IMR-90 (cell line): ENCODE measurements at regions not wholly inside any gene's neighbourhood (a gene's known extent, or its start where the extent isn't known, plus 50 kb on each side); places are given as distances from the start of the nearest gene placed in this dataset.

Experiments used
- ATAC-seq: fragments of 200-7000 bp; cut with Tn5 transposase; 2 replicates; pipeline ENCODE4 v1.9.1; 2020; ENCODE audit warnings: low read depth, mild to moderate bottlenecking, moderate library complexity
- BruUV-seq: library from RNA; stranded (reverse); fragments of 400-500 nt; replicated peaks from 2 replicates; lab custom pipeline; 2021; lab: Mats Ljungman, UMichigan
- CTCF ChIA-PET: fragments of 300-600 bp; formaldehyde crosslinking; extraction: SDS; loops from one replicate; lab custom pipeline; 2021; ENCODE audit warnings: antibody characterized with exemption; lab: Yijun Ruan, JAX
- POLR2A ChIA-PET: fragments of 300-600 bp; sonication (Branson Sonifier 250); formaldehyde crosslinking; loops from one replicate; lab custom pipeline; 2022; ENCODE audit warnings: antibody characterized with exemption; ENCODE audit not compliant: unreplicated experiment; lab: Charles Lee
- DNase-seq: peaks from one replicate; pipeline ENCODE4 v3.0.0; 2013
- H2AFZ ChIP-seq: replicated peaks from 2 replicates; pipeline ENCODE3; 2013; ENCODE audit warnings: low read length, mild to moderate bottlenecking; ENCODE audit not compliant: poor library complexity
- H2AK5ac ChIP-seq: 2 replicates; pipeline ENCODE4 v1.6.1; 2013; ENCODE audit warnings: low read depth, low read length, inconsistent platforms
- H2AK9ac ChIP-seq: replicated peaks from 2 replicates; pipeline ENCODE3; 2013; ENCODE audit warnings: mild to moderate bottlenecking, low read depth, low read length, moderate library complexity; ENCODE audit not compliant: poor library complexity
- H2BK120ac ChIP-seq: 2 replicates; pipeline ENCODE4 v1.6.1; 2013; ENCODE audit warnings: low read depth, low read length, inconsistent platforms
- H2BK15ac ChIP-seq: 3 replicates; pipeline ENCODE4 v1.6.1; 2013; ENCODE audit warnings: low read depth, low read length, inconsistent platforms
- H2BK20ac ChIP-seq: 2 replicates; pipeline ENCODE4 v1.6.1; 2013; ENCODE audit warnings: low read depth, mild to moderate bottlenecking, inconsistent platforms, low read length, moderate library complexity
- H2BK5ac ChIP-seq: 2 replicates; pipeline ENCODE4 v1.6.1; 2013; ENCODE audit warnings: mild to moderate bottlenecking, low read depth, low read length, inconsistent platforms; ENCODE audit not compliant: poor library complexity, severe bottlenecking
- H3K14ac ChIP-seq: replicated peaks from 2 replicates; pipeline ENCODE4 v1.6.1; 2013; ENCODE audit warnings: low read depth, low read length, inconsistent platforms
- H3K18ac ChIP-seq: 2 replicates; pipeline ENCODE4 v1.6.1; 2013; ENCODE audit warnings: low read depth, low read length, control low read depth
- H3K23ac ChIP-seq: 2 replicates; pipeline ENCODE4 v1.6.1; 2013; ENCODE audit warnings: low read depth, low read length, inconsistent platforms
- H3K27ac ChIP-seq: 2 replicates; pipeline ENCODE4 v1.5.1; 2013; ENCODE audit warnings: mild to moderate bottlenecking, control low read depth, low read length; ENCODE audit not compliant: insufficient read depth
- H3K27me3 ChIP-seq: 2 replicates; pipeline ENCODE4 v1.6.1; 2013; ENCODE audit warnings: low read length; ENCODE audit not compliant: control insufficient read depth, insufficient read depth
- H3K36me3 ChIP-seq: 2 replicates; pipeline ENCODE4 v1.6.1; 2013; ENCODE audit warnings: low read length, mixed read lengths; ENCODE audit not compliant: control insufficient read depth, insufficient read depth
- H3K4ac ChIP-seq: 2 replicates; pipeline ENCODE4 v1.6.1; 2013; ENCODE audit warnings: low read depth, low read length, inconsistent platforms
- H3K4me1 ChIP-seq: 2 replicates; pipeline ENCODE4 v1.6.1; 2013; ENCODE audit warnings: low read length, mixed read lengths; ENCODE audit not compliant: control insufficient read depth, insufficient read depth
- H3K4me2 ChIP-seq: 2 replicates; pipeline ENCODE4 v1.6.1; 2013; ENCODE audit warnings: low read depth, mild to moderate bottlenecking, control low read depth, low read length, moderate library complexity
- H3K4me3 ChIP-seq: 2 replicates; pipeline ENCODE4 v1.5.1; 2013; ENCODE audit warnings: low read depth, mild to moderate bottlenecking, control low read depth, low read length, moderate library complexity; ENCODE audit not compliant: insufficient read depth
- H3K56ac ChIP-seq: 2 replicates; pipeline ENCODE4 v1.6.1; 2013; ENCODE audit warnings: low read length, inconsistent platforms; ENCODE audit not compliant: insufficient read depth; ENCODE audit errors: extremely low read depth
- H3K79me1 ChIP-seq, 2 experiments: 2 replicates each; pipeline ENCODE4 v1.6.1; 2013; ENCODE audit warnings: low read length in 2 of 2, inconsistent platforms in 1 of 2, low read depth in 1 of 2
- H3K9ac ChIP-seq: 2 replicates; pipeline ENCODE4 v1.6.1; 2013; ENCODE audit warnings: low read depth, low read length, control low read depth
- H3K9me1 ChIP-seq: 2 replicates; pipeline ENCODE4 v1.6.1; 2013; ENCODE audit warnings: low read length, inconsistent platforms; ENCODE audit not compliant: insufficient read depth
- H3K9me3 ChIP-seq: 2 replicates; pipeline ENCODE4 v1.6.1; 2013; ENCODE audit warnings: low read length; ENCODE audit not compliant: control insufficient read depth, insufficient read depth
- H4K20me1 ChIP-seq: 2 replicates; pipeline ENCODE4 v1.6.1; 2013; ENCODE audit warnings: low read length, inconsistent platforms; ENCODE audit not compliant: insufficient read depth
- H4K5ac ChIP-seq: 2 replicates; pipeline ENCODE4 v1.6.1; 2013; ENCODE audit warnings: mild to moderate bottlenecking, low read depth, low read length, control low read depth
- H4K8ac ChIP-seq, 2 experiments: 2 replicates each; pipeline ENCODE4 v1.6.1; 2013; ENCODE audit warnings: low read depth in 2 of 2, low read length in 2 of 2, control low read depth in 1 of 2, inconsistent platforms in 1 of 2
- H4K91ac ChIP-seq: 2 replicates; pipeline ENCODE4 v1.6.1; 2013; ENCODE audit warnings: low read depth, low read length, inconsistent platforms; ENCODE audit not compliant: insufficient read depth
- FOS ChIP-seq: fragments of 150-350 bp; IDR thresholded peaks from 2 replicates; pipeline ENCODE4 v1.6.1; 2016; ENCODE audit warnings: low read depth, low read length
- MAFK ChIP-seq: IDR thresholded peaks from 2 replicates; pipeline ENCODE4 v1.6.1; 2012; ENCODE audit warnings: low read depth, low read length, improper control_type of control experiment
- RCOR1 ChIP-seq: IDR thresholded peaks from 2 replicates; pipeline ENCODE4 v1.6.1; 2012; ENCODE audit warnings: mild to moderate bottlenecking, low read length, improper control_type of control experiment; ENCODE audit not compliant: insufficient replicate concordance
- WGBS, 2 experiments: methylation state at CpG; one replicate each; pipeline versions ENCODE4 v1.1.5 to v1.1.7; 2013; ENCODE audit warnings: missing lambda C conversion rate in 2 of 2; ENCODE audit not compliant: insufficient read length in 1 of 2; ENCODE audit errors: extremely low coverage in 2 of 2; 5-methylcytosine and 5-hydroxymethylcytosine counted together
- dilution Hi-C: fragments of 300-500 bp; cut with HindIII; formaldehyde crosslinking; loops from one replicate; pipeline ENCODE4 v1.14.3; 2018; ENCODE audit warnings: low sequenced_read_pairs; ENCODE audit not compliant: unreplicated experiment
- in situ Hi-C: fragments of 300-500 bp; cut with MboI; formaldehyde crosslinking; loops from 3 replicates; pipeline ENCODE4 v1.14.3; 2019; ENCODE audit warnings: low sequenced_read_pairs, inconsistent platforms, mixed read lengths
- intact Hi-C: fragments of 100-400 bp; cut with micrococcal nuclease; formaldehyde crosslinking; loops from 2 replicates; pipeline ENCODE4 v1.10.0; 2022

- Histone ChIP-seq H2AFZ (no peak overlapping the region), H3K4ac (no peak overlapping the region), H3K14ac (no peak overlapping the region), H3K9me1 (no peaks in the 10 kb centered on the region), H4K5ac (no peak overlapping the region), H3K79me1 (no peaks in the 10 kb centered on the region), H3K36me3 (no peaks in the 10 kb centered on the region), H2AK9ac (no peak overlapping the region), H2BK120ac (no peak overlapping the region), H3K27ac (no peak overlapping the region), H4K20me1 (no peaks in the 10 kb centered on the region), H2BK20ac (no peak overlapping the region), H2BK15ac (no peak overlapping the region), H3K9ac (no peak overlapping the region), H3K56ac (no peak overlapping the region), H4K91ac (no peak overlapping the region), H3K9me3 (no peaks in the 10 kb centered on the region), H3K18ac (no peak overlapping the region), H3K4me1 (no peaks in the 10 kb centered on the region), H2AK5ac (no peak overlapping the region), H3K4me3 (no peak overlapping the region), H4K8ac (no peak overlapping the region), H3K27me3 (peaks cover 8% of the 10 kb centered on the region), H2BK5ac (no peak overlapping the region), H3K23ac (no peak overlapping the region), H3K4me2 (no peak overlapping the region)
- BruUV-seq: no TSS peak
- ATAC-seq: no peak
- dilution Hi-C loops (no loop called here), intact Hi-C loops (no loop called here), in situ Hi-C loops (no loop called here)
- POLR2A ChIA-PET: no interaction called here
- CTCF ChIA-PET: no interaction called here
- no CpG with 5 or more reads among the region's 2 CpGs for WGBS, 2 experiments
- no peak for DNase-seq
- no peak for TF ChIP-seq RCOR1
- TF ChIP-seq MAFK: no peak
- TF ChIP-seq FOS: no peak
Observed at GRCh38 chr15:57789225-57789624, 82.7 kb downstream of the POLR2M start.
